Stomach (tissue), 4 donors: ENCODE measurements at regions not wholly inside any gene's neighbourhood (a gene's known extent, or its start where the extent isn't known, plus 50 kb on each side); places are given as distances from the start of the nearest gene placed in this dataset.
A peak's percentile ranks its signal among the peaks of the same experiment; 100 is the strongest.
"Not testable (repeated sequence)": the region's sequence is repeated elsewhere in the genome, so short reads cannot be mapped to it uniquely, and the experiment has no call there.

ENCODE experiments used
- CTCF ChIP-seq, 7 experiments: fragments of 450-650 bp in 4 of 7; fragments of 200-600 bp in 3 of 7; sonication (generic) in 3 of 7; IDR thresholded peaks; one replicate each; pipeline ENCODE4 v1.5.1; 2016 to 2019; ENCODE audit warnings: antibody characterized with exemption in 7 of 7, control low read depth in 2 of 7, mild to moderate bottlenecking in 1 of 7
- EP300 ChIP-seq: sonication (generic); formaldehyde crosslinking; IDR thresholded peaks from one replicate; pipeline ENCODE4 v1.6.1; 2017; ENCODE audit warnings: antibody characterized with exemption
- POLR2A ChIP-seq, 4 donors: fragments of 450-650 bp; IDR thresholded peaks; one replicate each; pipeline ENCODE4 v1.6.1; 2016; ENCODE audit warnings: antibody characterized with exemption in 4 of 4, control low read depth in 2 of 4, mild to moderate bottlenecking in 1 of 4, moderate library complexity in 1 of 4
- POLR2AphosphoS5 ChIP-seq, 3 donors: sonication (generic); formaldehyde crosslinking; IDR thresholded peaks; one replicate each; pipeline ENCODE4 v1.6.1; 2016; ENCODE audit warnings: antibody characterized with exemption in 3 of 3

DNA sequence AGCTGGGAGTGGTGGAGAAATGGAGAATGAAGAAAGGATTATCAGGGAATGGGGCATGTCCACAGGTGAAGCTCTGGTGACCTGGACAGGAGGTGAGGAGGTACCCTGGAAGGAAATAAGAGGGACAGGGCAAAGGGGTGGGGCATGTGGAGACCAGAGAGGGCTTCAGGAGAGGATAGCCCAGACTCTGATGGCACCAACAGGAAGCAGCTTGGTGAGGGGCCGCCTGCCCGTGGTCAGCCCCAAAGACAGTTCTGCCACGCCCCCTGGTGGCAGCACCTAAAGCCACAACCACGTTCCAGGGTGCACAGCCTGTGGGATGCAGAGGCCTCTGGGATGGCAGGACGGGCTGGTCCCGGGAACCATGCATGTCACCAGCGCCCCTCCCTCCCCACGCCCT is 5406.9 kb upstream of the TPTE start:
- TF ChIP-seq CTCF (IDR thresholded peaks at IDR 0.05) = peak in 1 of 7 experiments; percentile 24
- TF ChIP-seq POLR2AphosphoS5 (IDR thresholded peaks at IDR 0.05); POLR2A (IDR thresholded peaks at IDR 0.05); EP300: not testable (repeated sequence)
